DOHH2 (cell line): ENCODE measurements at regions not wholly inside any gene's neighbourhood (a gene's known extent, or its start where the extent isn't known, plus 50 kb on each side); places are given as distances from the start of the nearest gene placed in this dataset.

Experiments
- H3F3A ChIP-seq: fragments of 200-600 bp; sonication (generic), shearing (Covaris generic); 2 replicates; pipeline ENCODE4 v1.6.0; 2016; ENCODE audit warnings: antibody characterized with exemption, mild to moderate bottlenecking; ENCODE audit not compliant: control insufficient read depth, insufficient read depth
- H3K27ac ChIP-seq: fragments of 200-600 bp; sonication (generic); 2 replicates; pipeline ENCODE4 v1.5.1; 2014; ENCODE audit warnings: low read depth, mild to moderate bottlenecking, low read length, moderate library complexity
- H3K27me3 ChIP-seq: fragments of 200-600 bp; sonication (generic); 2 replicates; pipeline ENCODE4 v1.6.1; 2014; ENCODE audit warnings: mild to moderate bottlenecking, low read length, mixed read lengths; ENCODE audit not compliant: control insufficient read depth
- H3K36me3 ChIP-seq: fragments of 200-600 bp; sonication (generic); 2 replicates; pipeline ENCODE4 v1.6.1; 2014; ENCODE audit warnings: mild to moderate bottlenecking, low read length, moderate library complexity, mixed read lengths; ENCODE audit not compliant: control insufficient read depth
- H3K4me1 ChIP-seq: fragments of 200-600 bp; sonication (generic); 2 replicates; pipeline ENCODE4 v1.6.1; 2014; ENCODE audit warnings: mild to moderate bottlenecking, low read length, mixed read lengths; ENCODE audit not compliant: control insufficient read depth
- H3K4me2 ChIP-seq: fragments of 200-600 bp; sonication (generic); 2 replicates; pipeline ENCODE4 v1.6.0; 2014; ENCODE audit warnings: mild to moderate bottlenecking, low read length, moderate library complexity
- H3K4me3 ChIP-seq: fragments of 200-600 bp; sonication (generic); 2 replicates; pipeline ENCODE4 v1.5.1; 2014; ENCODE audit warnings: mild to moderate bottlenecking, low read length, mixed read lengths
- H3K79me2 ChIP-seq: fragments of 200-600 bp; sonication (generic); 2 replicates; pipeline ENCODE4 v1.6.1; 2014; ENCODE audit warnings: mild to moderate bottlenecking, low read length, mixed read lengths; ENCODE audit not compliant: control insufficient read depth
- H3K9me2 ChIP-seq: fragments of 200-600 bp; sonication (generic); replicated peaks from 2 replicates; pipeline ENCODE4 v1.6.1; 2014; ENCODE audit warnings: mild to moderate bottlenecking, low read length, mixed read lengths; ENCODE audit not compliant: control insufficient read depth
- H3K9me3 ChIP-seq: fragments of 200-600 bp; sonication (generic); 2 replicates; pipeline ENCODE4 v1.6.1; 2014; ENCODE audit warnings: antibody characterized with exemption, low read length, mixed read lengths; ENCODE audit not compliant: control insufficient read depth, insufficient read depth
- H4K20me1 ChIP-seq: fragments of 200-600 bp; sonication (generic); 2 replicates; pipeline ENCODE4 v1.6.0; 2014; ENCODE audit warnings: low read depth, mild to moderate bottlenecking, antibody characterized with exemption, low read length, moderate library complexity; ENCODE audit not compliant: control insufficient read depth, insufficient read depth
- CTCF ChIP-seq: fragments of 200-600 bp; sonication (generic); IDR thresholded peaks from one replicate; pipeline ENCODE4 v1.5.1; 2014; ENCODE audit warnings: antibody characterized with exemption, mild to moderate bottlenecking, low read depth, low read length; ENCODE audit not compliant: poor library complexity, severe bottlenecking
- EZH2phosphoT487 ChIP-seq: fragments of 200-600 bp; sonication (generic); IDR thresholded peaks from 2 replicates; pipeline ENCODE4 v1.6.1; 2017; ENCODE audit warnings: borderline replicate concordance, mild to moderate bottlenecking, antibody characterized with exemption, low read length, moderate library complexity, mixed read lengths

DNA sequence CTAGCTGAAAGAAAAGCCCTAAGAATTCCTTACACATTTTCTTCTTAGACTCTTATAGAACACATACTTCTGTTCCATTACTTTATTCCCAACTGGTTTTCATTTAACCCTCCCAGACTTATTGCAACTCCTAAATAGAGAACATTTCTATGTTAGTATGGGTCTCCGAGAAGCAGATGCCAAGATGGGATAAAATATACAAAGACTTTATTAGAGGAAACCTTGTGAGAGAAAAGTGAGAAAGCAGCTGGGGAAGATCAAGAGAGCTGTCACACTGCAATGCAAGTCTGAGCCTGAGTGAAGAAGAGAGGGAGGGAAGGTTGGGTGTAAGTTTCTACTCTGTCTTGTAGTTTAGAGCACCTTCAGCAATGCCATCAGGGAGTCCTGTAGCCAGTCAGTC, 979.3 kb downstream of the IGSF11 start:
- Histone ChIP-seq H3K27me3 (no peaks in the 10 kb centered on the region), H3K79me2 (no peaks in the 10 kb centered on the region), H3K9me3 (no peaks in the 10 kb centered on the region), H4K20me1 (no peaks in the 10 kb centered on the region), H3K4me3 (no peak overlapping the region), H3K36me3 (no peaks in the 10 kb centered on the region), H3K27ac (no peak overlapping the region), H3K4me2 (no peak overlapping the region), H3K9me2 (no peaks in the 10 kb centered on the region), H3F3A (no peaks in the 10 kb centered on the region), H3K4me1 (no peaks in the 10 kb centered on the region)
- TF ChIP-seq CTCF: no peak
- no peak for TF ChIP-seq EZH2phosphoT487

GRCh38 chr3:118057086-118057485, 977.6 kb downstream of the IGSF11 start:
- H3K79me2 ChIP-seq: no peaks in the 10 kb centered on the region
- no peak overlapping the region for H3K27ac ChIP-seq
- no peaks in the 10 kb centered on the region for H4K20me1 ChIP-seq
- no peaks in the 10 kb centered on the region for H3K9me3 ChIP-seq
- no peaks in the 10 kb centered on the region for H3K4me1 ChIP-seq
- H3K4me2 ChIP-seq: no peak overlapping the region
- H3F3A ChIP-seq: no peaks in the 10 kb centered on the region
- H3K27me3 ChIP-seq: no peaks in the 10 kb centered on the region
- H3K4me3 ChIP-seq: no peak overlapping the region
- no peak for TF ChIP-seq CTCF
- TF ChIP-seq EZH2phosphoT487: no peak
- H3K9me2 ChIP-seq: no peaks in the 10 kb centered on the region
- H3K36me3 ChIP-seq: no peaks in the 10 kb centered on the region

GRCh38 chr3:118059096-118059495, 975.5 kb downstream of the IGSF11 start:
- no peak for TF ChIP-seq CTCF
- TF ChIP-seq EZH2phosphoT487: no peak
- no peaks in the 10 kb centered on the region for H3K36me3 ChIP-seq
- no peaks in the 10 kb centered on the region for H3K9me2 ChIP-seq
- H4K20me1 ChIP-seq: no peaks in the 10 kb centered on the region
- no peaks in the 10 kb centered on the region for H3K4me1 ChIP-seq
- H3F3A ChIP-seq: no peaks in the 10 kb centered on the region
- no peaks in the 10 kb centered on the region for H3K27me3 ChIP-seq
- no peak overlapping the region for H3K4me3 ChIP-seq
- H3K4me2 ChIP-seq: no peak overlapping the region
- H3K9me3 ChIP-seq: no peaks in the 10 kb centered on the region
- H3K79me2 ChIP-seq: no peaks in the 10 kb centered on the region
- H3K27ac ChIP-seq: no peak overlapping the region

DNA sequence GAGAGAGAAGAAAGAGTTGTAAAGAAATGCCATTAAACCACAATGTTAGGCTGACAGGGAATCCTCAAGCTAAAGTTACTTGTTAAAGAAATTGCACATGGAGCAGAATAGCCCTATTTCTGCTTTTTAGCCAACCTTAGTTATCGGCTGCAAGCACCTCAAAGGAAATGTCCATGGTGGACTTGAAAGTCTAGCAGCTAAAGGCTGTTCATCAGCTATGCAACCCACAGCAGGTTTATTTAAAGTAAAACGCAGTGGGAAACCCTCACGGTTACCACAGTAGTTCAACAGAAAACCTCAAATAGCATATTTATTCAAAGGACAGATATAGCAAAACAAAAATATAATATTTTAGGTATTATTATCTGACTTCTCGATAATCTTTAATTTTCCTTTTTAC, 967.2 kb downstream of the IGSF11 start:
- Histone ChIP-seq H3K27ac (no peak overlapping the region), H3K9me3 (no peaks in the 10 kb centered on the region)

More for the DNA sequence above, 967.2 kb downstream of the IGSF11 start:
- Histone ChIP-seq H3K27me3 (no peaks in the 10 kb centered on the region), H3K36me3 (no peaks in the 10 kb centered on the region), H3K4me3 (no peak overlapping the region), H4K20me1 (no peaks in the 10 kb centered on the region), H3K9me2 (no peaks in the 10 kb centered on the region), H3K4me2 (no peak overlapping the region), H3K4me1 (no peaks in the 10 kb centered on the region), H3K79me2 (no peaks in the 10 kb centered on the region), H3F3A (no peaks in the 10 kb centered on the region)
- TF ChIP-seq CTCF (no peak), EZH2phosphoT487 (no peak)
